Parathyroid adenoma (tissue), 2 donors: ENCODE measurements at regions not wholly inside any gene's neighbourhood (a gene's known extent, or its start where the extent isn't known, plus 50 kb on each side); places are given as distances from the start of the nearest gene placed in this dataset.
A peak's percentile ranks its signal among the peaks of the same experiment; 100 is the strongest.

Experiments
- H2AFZ ChIP-seq: fragments of 300-600 bp; sonication (generic); one replicate; pipeline ENCODE4 v1.7.0; 2017; ENCODE audit warnings: antibody characterized with exemption, mild to moderate bottlenecking
- H3K27ac ChIP-seq: fragments of 300-600 bp; sonication (generic); one replicate; pipeline ENCODE4 v1.7.0; 2017
- H3K27me3 ChIP-seq: fragments of 300-600 bp; sonication (generic); one replicate; pipeline ENCODE4 v1.7.0; 2017; ENCODE audit warnings: low read length; ENCODE audit not compliant: control insufficient read depth, insufficient read depth
- H3K36me3 ChIP-seq: fragments of 300-600 bp; sonication (generic); one replicate; pipeline ENCODE4 v1.7.0; 2017; ENCODE audit warnings: low read length; ENCODE audit not compliant: control insufficient read depth, insufficient read depth
- H3K4me1 ChIP-seq: fragments of 300-600 bp; sonication (generic); one replicate; pipeline ENCODE4 v1.7.0; 2017; ENCODE audit warnings: control low read depth
- H3K4me2 ChIP-seq: fragments of 300-600 bp; sonication (generic); one replicate; pipeline ENCODE4 v1.7.0; 2017; ENCODE audit warnings: low read length
- H3K4me3 ChIP-seq: fragments of 300-600 bp; sonication (generic); one replicate; pipeline ENCODE4 v1.7.0; 2017; ENCODE audit warnings: low read depth, low read length
- H3K79me2 ChIP-seq: fragments of 300-600 bp; sonication (generic); one replicate; pipeline ENCODE4 v1.7.0; 2017; ENCODE audit warnings: control low read depth
- H3K9ac ChIP-seq: fragments of 300-600 bp; sonication (generic); one replicate; pipeline ENCODE4 v1.7.0; 2017; ENCODE audit warnings: mild to moderate bottlenecking
- H3K9me3 ChIP-seq: fragments of 300-600 bp; sonication (generic); one replicate; pipeline ENCODE4 v1.7.0; 2017; ENCODE audit warnings: low read length; ENCODE audit not compliant: control insufficient read depth
- CTCF ChIP-seq: fragments of 300-600 bp; sonication (generic); IDR thresholded peaks from one replicate; pipeline ENCODE4 v1.7.0; 2017; ENCODE audit warnings: antibody characterized with exemption, mild to moderate bottlenecking
- donor health status: primary hyperparathyroidism.

GRCh38 chr6:130661077-130661476, 166.1 kb upstream of the SMLR1 start:
- H3K36me3 ChIP-seq, result no peaks in the 10 kb centered on the region
- H3K4me2 ChIP-seq, result no peak overlapping the region
- no peaks in the 10 kb centered on the region for H3K27me3 ChIP-seq
- H3K4me3 ChIP-seq, result no peak overlapping the region
- no peaks in the 10 kb centered on the region for H3K79me2 ChIP-seq
- no peak overlapping the region for H3K9ac ChIP-seq
- H3K4me1 ChIP-seq, result no peaks in the 10 kb centered on the region
- no peak overlapping the region for H3K27ac ChIP-seq
- H2AFZ ChIP-seq, result no peak overlapping the region
- no peak for TF ChIP-seq CTCF
- no peaks in the 10 kb centered on the region for H3K9me3 ChIP-seq

GRCh38 chr6:130666786-130667185, 160.4 kb upstream of the SMLR1 start:
- Histone ChIP-seq H3K27me3 (no peaks in the 10 kb centered on the region), H3K9me3 (no peaks in the 10 kb centered on the region), H3K79me2 (no peaks in the 10 kb centered on the region), H3K27ac (no peak overlapping the region), H3K36me3 (no peaks in the 10 kb centered on the region), H3K9ac (no peak overlapping the region), H3K4me1 (no peaks in the 10 kb centered on the region), H3K4me2 (no peak overlapping the region), H2AFZ (no peak overlapping the region), H3K4me3 (no peak overlapping the region)
- TF ChIP-seq CTCF, result no peak

GRCh38 chr6:130670142-130670541, 157.1 kb upstream of the SMLR1 start:
- H3K9ac ChIP-seq, result no peak overlapping the region
- H2AFZ ChIP-seq, result peak overlapping the region; percentile 15
- no peaks in the 10 kb centered on the region for H3K4me1 ChIP-seq
- H3K4me3 ChIP-seq, result no peak overlapping the region
- no peaks in the 10 kb centered on the region for H3K36me3 ChIP-seq
- H3K4me2 ChIP-seq, result no peak overlapping the region
- H3K79me2 ChIP-seq, result no peaks in the 10 kb centered on the region
- no peak for TF ChIP-seq CTCF
- no peak overlapping the region for H3K27ac ChIP-seq
- H3K9me3 ChIP-seq, result no peaks in the 10 kb centered on the region
- H3K27me3 ChIP-seq, result no peaks in the 10 kb centered on the region

- no peaks in the 10 kb centered on the region for H3K9me3 ChIP-seq
- H3K4me3 ChIP-seq, result no peak overlapping the region
- H3K27me3 ChIP-seq, result no peaks in the 10 kb centered on the region
- H2AFZ ChIP-seq, result no peak overlapping the region
- H3K27ac ChIP-seq, result no peak overlapping the region
- no peak overlapping the region for H3K4me2 ChIP-seq
- H3K79me2 ChIP-seq, result no peaks in the 10 kb centered on the region
- TF ChIP-seq CTCF, result no peak
- H3K4me1 ChIP-seq, result no peaks in the 10 kb centered on the region
- H3K9ac ChIP-seq, result no peak overlapping the region
- no peaks in the 10 kb centered on the region for H3K36me3 ChIP-seq
These were observed 156.1 kb upstream of the SMLR1 start for GRCh38 chr6:130671119-130671518.

- Histone ChIP-seq H3K4me1 (no peaks in the 10 kb centered on the region), H3K27ac (no peak overlapping the region), H3K27me3 (no peaks in the 10 kb centered on the region), H2AFZ (no peak overlapping the region), H3K9me3 (no peaks in the 10 kb centered on the region), H3K4me3 (no peak overlapping the region), H3K9ac (no peak overlapping the region), H3K36me3 (no peaks in the 10 kb centered on the region), H3K79me2 (no peaks in the 10 kb centered on the region), H3K4me2 (no peak overlapping the region)
- no peak for TF ChIP-seq CTCF
These were observed 155.6 kb upstream of the SMLR1 start for GRCh38 chr6:130671577-130671976.
